H1 (cell line): ENCODE measurements at regions not wholly inside any gene's neighbourhood (a gene's known extent, or its start where the extent isn't known, plus 50 kb on each side); places are given as distances from the start of the nearest gene placed in this dataset.

Experiments
- CTCF ChIA-PET: fragments of 300-600 bp; sonication (Branson Sonifier 250); formaldehyde crosslinking; loops from one replicate; lab custom pipeline; 2021; ENCODE audit not compliant: partially characterized antibody; lab: Charles Lee
- POLR2A ChIA-PET: fragments of 300-600 bp; sonication (Branson Sonifier 250); formaldehyde crosslinking; loops from one replicate; lab custom pipeline; 2021; ENCODE audit warnings: inconsistent platforms; ENCODE audit not compliant: partially characterized antibody; lab: Charles Lee
- DNase-seq, 2 experiments: peaks; one replicate each; pipeline versions ENCODE4 v3.0.0 to v3.0.0-alpha.2; 2010 to 2022; ENCODE audit warnings: low spot score in 2 of 2, low read depth in 1 of 2, mixed read lengths in 1 of 2
- FAIRE-seq: peaks from 2 replicates; lab custom pipeline; 2011; peaks lifted over from hg19 to GRCh38; lab: Jason Lieb, UNC
- H2AFZ ChIP-seq: 2 replicates; pipeline ENCODE4 v1.8.1; 2012; ENCODE audit warnings: low read length, inconsistent platforms
- H2AK5ac ChIP-seq: 2 replicates; pipeline ENCODE4 v1.6.1; 2013; ENCODE audit warnings: low read depth, low read length
- H2BK120ac ChIP-seq: replicated peaks from 2 replicates; pipeline ENCODE3; 2013; ENCODE audit warnings: low read depth, low read length, inconsistent platforms
- H2BK12ac ChIP-seq: 2 replicates; pipeline ENCODE4 v1.6.1; 2013; ENCODE audit warnings: low read depth, low read length
- H2BK15ac ChIP-seq: 2 replicates; pipeline ENCODE4 v1.6.1; 2013; ENCODE audit warnings: low read length
- H2BK20ac ChIP-seq: 2 replicates; pipeline ENCODE4 v1.6.1; 2013; ENCODE audit warnings: low read length
- H2BK5ac ChIP-seq: 2 replicates; pipeline ENCODE4 v1.6.1; 2013; ENCODE audit warnings: low read depth, low read length
- H3K14ac ChIP-seq: 2 replicates; pipeline ENCODE4 v1.6.1; 2013; ENCODE audit warnings: inconsistent platforms; ENCODE audit not compliant: insufficient read length
- H3K18ac ChIP-seq: 2 replicates; pipeline ENCODE4 v1.6.1; 2013; ENCODE audit warnings: low read length; ENCODE audit errors: extremely low read depth
- H3K23ac ChIP-seq: 2 replicates; pipeline ENCODE4 v1.6.1; 2013; ENCODE audit warnings: inconsistent platforms; ENCODE audit not compliant: insufficient read length
- H3K23me2 ChIP-seq: 2 replicates; pipeline ENCODE4 v1.6.1; 2013; ENCODE audit warnings: low read depth, low read length
- H3K27ac ChIP-seq: 2 replicates; pipeline ENCODE4 v1.6.1; 2011; ENCODE audit warnings: low read depth, low read length, inconsistent platforms
- H3K27me3 ChIP-seq, 4 experiments: replicated peaks in 1 of 4; 1 replicate in 1 of 4; 2 replicates in 3 of 4; pipeline versions ENCODE4 v1.6.1 to v1.8.1; 2011 to 2013; ENCODE audit warnings: low read length in 3 of 4, mild to moderate bottlenecking in 3 of 4, inconsistent platforms in 2 of 4, mixed read lengths in 2 of 4, moderate library complexity in 1 of 4; ENCODE audit not compliant: control insufficient read depth in 3 of 4, insufficient read depth in 3 of 4; ENCODE audit errors: extremely low read depth in 1 of 4
- H3K36me3 ChIP-seq, 4 experiments: 2 replicates each; pipeline versions ENCODE4 v1.6.1 to v1.8.1; 2011 to 2013; ENCODE audit warnings: mild to moderate bottlenecking in 4 of 4, low read length in 3 of 4, moderate library complexity in 2 of 4, control low read depth in 1 of 4, inconsistent platforms in 1 of 4; ENCODE audit not compliant: insufficient read depth in 4 of 4, control insufficient read depth in 2 of 4
- H3K4ac ChIP-seq: replicated peaks from 2 replicates; pipeline ENCODE3; 2013; ENCODE audit warnings: low read length, low read depth, mixed read lengths, inconsistent platforms; ENCODE audit not compliant: insufficient read length
- H3K4me1 ChIP-seq, 4 experiments: replicated peaks in 1 of 4; 1 replicate in 1 of 4; 2 replicates in 3 of 4; pipeline versions ENCODE4 v1.6.1 to v1.8.1; 2011 to 2013; ENCODE audit warnings: low read length in 3 of 4, inconsistent platforms in 2 of 4, mixed read lengths in 1 of 4; ENCODE audit not compliant: insufficient read depth in 4 of 4, control insufficient read depth in 3 of 4
- H3K4me2 ChIP-seq, 2 experiments: 2 replicates each; pipeline versions ENCODE4 v1.6.1 to v1.8.1; 2011 to 2013; ENCODE audit warnings: low read depth in 2 of 2, low read length in 2 of 2, control low read depth in 1 of 2, inconsistent platforms in 1 of 2, mild to moderate bottlenecking in 1 of 2; ENCODE audit not compliant: insufficient read depth in 1 of 2
- H3K4me3 ChIP-seq, 4 experiments: fragments of 200-600, 300-600 bp in 1 of 4; sonication (generic), shearing (Covaris generic), sonication (Bioruptor Twin) in 1 of 4; 2 replicates each; pipeline versions ENCODE4 v1.5.1 to v1.8.1; 2011 to 2016; ENCODE audit warnings: low read length in 4 of 4, low read depth in 3 of 4, control low read depth in 2 of 4, inconsistent platforms in 2 of 4, mild to moderate bottlenecking in 2 of 4, mixed read lengths in 1 of 4, moderate library complexity in 1 of 4; ENCODE audit not compliant: insufficient read depth in 2 of 4; ENCODE audit errors: extremely low read depth in 1 of 4
- H3K56ac ChIP-seq: replicated peaks from 2 replicates; pipeline ENCODE3; 2013; ENCODE audit warnings: low read depth, mild to moderate bottlenecking, mixed read lengths, low read length, inconsistent platforms; ENCODE audit not compliant: insufficient read length
- H3K79me1 ChIP-seq: 2 replicates; pipeline ENCODE4 v1.6.1; 2013; ENCODE audit warnings: low read depth, low read length, control low read depth
- H3K79me2 ChIP-seq, 2 experiments: 2 replicates each; pipeline versions ENCODE4 v1.6.1 to v1.8.1; 2012 to 2013; ENCODE audit warnings: low read length in 2 of 2, mild to moderate bottlenecking in 2 of 2, inconsistent platforms in 1 of 2; ENCODE audit not compliant: insufficient read depth in 2 of 2, control insufficient read depth in 1 of 2
- H3K9ac ChIP-seq, 4 experiments: replicated peaks in 1 of 4; 1 replicate in 1 of 4; 2 replicates in 3 of 4; pipeline versions ENCODE4 v1.6.1 to v1.8.1; 2011 to 2013; ENCODE audit warnings: low read depth in 3 of 4, low read length in 3 of 4, control low read depth in 2 of 4, mild to moderate bottlenecking in 2 of 4, moderate library complexity in 2 of 4, inconsistent platforms in 1 of 4; ENCODE audit errors: extremely low read depth in 1 of 4
- H3K9me3 ChIP-seq, 2 experiments: 2 replicates each; pipeline versions ENCODE4 v1.6.1 to v1.8.1; 2012 to 2013; ENCODE audit warnings: mild to moderate bottlenecking in 2 of 2, moderate library complexity in 2 of 2, control low read depth in 1 of 2, inconsistent platforms in 1 of 2, low read depth in 1 of 2, low read length in 1 of 2, mixed read lengths in 1 of 2; ENCODE audit not compliant: insufficient read depth in 2 of 2
- H4K20me1 ChIP-seq, 2 experiments: replicated peaks in 1 of 2; 2 replicates each; pipeline versions ENCODE3 to v1.8.1; 2011 to 2013; ENCODE audit warnings: inconsistent platforms in 2 of 2, low read length in 2 of 2, mild to moderate bottlenecking in 1 of 2; ENCODE audit not compliant: insufficient read depth in 2 of 2, control insufficient read depth in 1 of 2
- H4K5ac ChIP-seq: 2 replicates; pipeline ENCODE4 v1.6.1; 2013; ENCODE audit warnings: low read length, low read depth, mixed read lengths, inconsistent platforms; ENCODE audit not compliant: insufficient read length
- H4K8ac ChIP-seq: 2 replicates; pipeline ENCODE4 v1.8.0; 2013; ENCODE audit warnings: mild to moderate bottlenecking, moderate library complexity, low read length, inconsistent platforms; ENCODE audit not compliant: insufficient read depth; ENCODE audit errors: extremely low read depth
- H4K91ac ChIP-seq: replicated peaks from 2 replicates; pipeline ENCODE3; 2013; ENCODE audit warnings: low read length, mixed read lengths, inconsistent platforms; ENCODE audit not compliant: insufficient read length
- CBX5 ChIP-seq: fragments of 300-800, 300-1000 bp; sonication (generic); IDR thresholded peaks from 2 replicates; pipeline ENCODE4 v1.7.1; 2016; ENCODE audit warnings: antibody characterized with exemption, low read length, low read depth
- CHD1 ChIP-seq: IDR thresholded peaks from 2 replicates; pipeline ENCODE4 v1.6.1; 2012; ENCODE audit warnings: low read depth, low read length, improper control_type of control experiment
- CREB1 ChIP-seq: IDR thresholded peaks from 2 replicates; pipeline ENCODE4 v1.6.1; 2012; ENCODE audit warnings: inconsistent platforms
- POLR2AphosphoS5 ChIP-seq: IDR thresholded peaks from 2 replicates; pipeline ENCODE4 v1.6.1; 2011; ENCODE audit warnings: low read depth, low read length
- SIN3A ChIP-seq, 2 experiments: IDR thresholded peaks in 1 of 2; conservative IDR thresholded peaks in 1 of 2; 2 replicates each; pipeline ENCODE4 v1.6.1; 2011 to 2012; ENCODE audit warnings: low read length in 2 of 2, improper control_type of control experiment in 1 of 2, low read depth in 1 of 2, mild to moderate bottlenecking in 1 of 2
- WGBS, 2 experiments: shearing (Covaris generic) in 1 of 2; methylation state at CpG; one replicate each; pipeline versions ENCODE4 v1.1.6 to v1.1.7; 2013 to 2015; ENCODE audit warnings: low lambda C conversion rate in 2 of 2, mixed read lengths in 2 of 2, inconsistent platforms in 1 of 2, low coverage in 1 of 2, missing lambda C conversion rate in 1 of 2; ENCODE audit not compliant: insufficient replicate concordance in 2 of 2, insufficient coverage in 1 of 2, insufficient read length in 1 of 2; ENCODE audit errors: extremely low coverage in 1 of 2, missing lambda C conversion rate in 1 of 2; 5-methylcytosine and 5-hydroxymethylcytosine counted together

- H3K23ac ChIP-seq = no peak overlapping the region
- no peak overlapping the region for H2BK20ac ChIP-seq
- ChIA-PET CTCF (no interaction called here), POLR2A (no interaction called here)
- H3K18ac ChIP-seq = no peak overlapping the region
- TF ChIP-seq POLR2AphosphoS5 = no peak
- TF ChIP-seq CBX5 = no peak
- no peak for TF ChIP-seq SIN3A (conservative IDR thresholded peaks at IDR 0.05 in 1 of 2, IDR thresholded peaks at IDR 0.05 in 1 of 2; ENCODE audit: low read depth in 1 of 2, low read length in 2 of 2)
- TF ChIP-seq CHD1 = no peak
- no peak for TF ChIP-seq CREB1
- no peak overlapping the region for H3K4ac ChIP-seq
- FAIRE-seq = no peak
- no peak overlapping the region for H3K56ac ChIP-seq
- H3K36me3 ChIP-seq = no peaks in the 10 kb centered on the region
- no peaks in the 10 kb centered on the region for H4K20me1 ChIP-seq
- no peak for DNase-seq
- H3K23me2 ChIP-seq = no peaks in the 10 kb centered on the region
- H4K5ac ChIP-seq = no peak overlapping the region
- H2AFZ ChIP-seq = peak overlapping the region; percentile 71; the same call in 1 of the 2 replicates
- H3K4me1 ChIP-seq = no peaks in the 10 kb centered on the region
- H4K91ac ChIP-seq = no peak overlapping the region
- no peak overlapping the region for H3K27ac ChIP-seq
- no peaks in the 10 kb centered on the region for H3K79me1 ChIP-seq
- H3K79me2 ChIP-seq = no peaks in the 10 kb centered on the region
- H2BK5ac ChIP-seq = no peak overlapping the region
- no peak overlapping the region for H2BK120ac ChIP-seq
- WGBS, 2 experiments = 90% methylated on average over 4 of the region's 4 CpGs; no CpG with 5 or more reads in 1 of the 2 experiments
- no peaks in the 10 kb centered on the region for H3K27me3 ChIP-seq
- no peaks in the 10 kb centered on the region for H3K9me3 ChIP-seq
- no peak overlapping the region for H2AK5ac ChIP-seq
- H4K8ac ChIP-seq = no peak overlapping the region
- no peak overlapping the region for H3K14ac ChIP-seq
- H3K9ac ChIP-seq = no peak overlapping the region
- no peak overlapping the region for H2BK15ac ChIP-seq
- H3K4me2 ChIP-seq = no peak overlapping the region
- H2BK12ac ChIP-seq = no peak overlapping the region
- H3K4me3 ChIP-seq = no peak overlapping the region
These were observed 1947.1 kb upstream of the TENM3 start for GRCh38 chr4:180296036-180296599.
